LNCaP clone FGC (cell line): ENCODE measurements at regions not wholly inside any gene's neighbourhood (a gene's known extent, or its start where the extent isn't known, plus 50 kb on each side); places are given as distances from the start of the nearest gene placed in this dataset.

Source experiments
- DNase-seq: peaks from one replicate; pipeline ENCODE4 v3.0.0-alpha.2; 2011; ENCODE audit warnings: low read depth
- H3K4me3 ChIP-seq: 2 replicates; pipeline ENCODE4 v1.5.1; 2011; ENCODE audit warnings: mild to moderate bottlenecking, low read depth, low read length, control low read depth
- CTCF ChIP-seq: IDR thresholded peaks from 2 replicates; pipeline ENCODE4 v1.5.1; 2012; ENCODE audit warnings: mild to moderate bottlenecking; ENCODE audit not compliant: control insufficient read depth, insufficient read depth; ENCODE audit errors: extremely low read depth

- no peak for DNase-seq
- no peak overlapping the region for H3K4me3 ChIP-seq
- TF ChIP-seq CTCF: no peak
These were observed 56.5 kb upstream of the SIRPA start for GRCh38 chr20:1838556-1839279.

GRCh38 chr20:1835186-1836035 is 59.8 kb upstream of the SIRPA start:
- H3K4me3 ChIP-seq: no peak overlapping the region
- TF ChIP-seq CTCF: no peak
- no peak for DNase-seq

- no peak overlapping the region for H3K4me3 ChIP-seq
- DNase-seq: no peak
- no peak for TF ChIP-seq CTCF
These were observed 61.2 kb upstream of the SIRPA start for GRCh38 chr20:1833728-1834726.

- TF ChIP-seq CTCF: no peak
- DNase-seq: no peak
- no peak overlapping the region for H3K4me3 ChIP-seq
These were observed 62.0 kb upstream of the SIRPA start for GRCh38 chr20:1833216-1833615.

GRCh38 chr20:1832634-1833033 is 62.6 kb upstream of the SIRPA start:
- DNase-seq: no peak
- TF ChIP-seq CTCF: no peak
- no peak overlapping the region for H3K4me3 ChIP-seq

- H3K4me3 ChIP-seq: no peak overlapping the region
- DNase-seq: no peak
- no peak for TF ChIP-seq CTCF
These were observed 63.6 kb upstream of the SIRPA start for GRCh38 chr20:1831606-1832005.
